ENCODE measurements at regions not wholly inside any gene's neighbourhood (a gene's known extent, or its start where the extent isn't known, plus 50 kb on each side); places are given as distances from the start of the nearest gene placed in this dataset.

GRCh38 chr18:42185486-42185885, 230.5 kb downstream of the PIK3C3 start:
- DNase-seq (ENCODE audit: low spot score) = no peak

GRCh38 chr18:42187611-42188380, 232.8 kb downstream of the PIK3C3 start:
- DNase-seq (ENCODE audit: low spot score) = no peak

GRCh38 chr18:42190643-42191042, 235.6 kb downstream of the PIK3C3 start:
- no peak for DNase-seq (ENCODE audit: low spot score)

GRCh38 chr18:42192251-42193248, 237.5 kb downstream of the PIK3C3 start:
- DNase-seq (ENCODE audit: low spot score) = peak; percentile 50

GRCh38 chr18:42196651-42197050, 241.6 kb downstream of the PIK3C3 start:
- DNase-seq (ENCODE audit: low spot score) = no peak

- DNase-seq (ENCODE audit: low spot score) = no peak
Observed at GRCh38 chr18:42201137-42201536, 246.1 kb downstream of the PIK3C3 start.

GRCh38 chr18:42211201-42211600, 256.2 kb downstream of the PIK3C3 start:
- no peak for DNase-seq (ENCODE audit: low spot score)

- no peak for DNase-seq (ENCODE audit: low spot score)
Observed at GRCh38 chr18:42222557-42222956, 267.5 kb downstream of the PIK3C3 start.

- DNase-seq (ENCODE audit: low spot score) = no peak
Observed at GRCh38 chr18:42228581-42228980, 273.5 kb downstream of the PIK3C3 start.

- no peak for DNase-seq (ENCODE audit: low spot score)
Observed at GRCh38 chr18:42229211-42230210, 274.5 kb downstream of the PIK3C3 start.

- DNase-seq (ENCODE audit: low spot score) = no peak
Observed at GRCh38 chr18:42230636-42231035, 275.6 kb downstream of the PIK3C3 start.

- DNase-seq (ENCODE audit: low spot score) = no peak
Observed at GRCh38 chr18:42231284-42231683, 276.2 kb downstream of the PIK3C3 start.

- no peak for DNase-seq (ENCODE audit: low spot score)
Observed at GRCh38 chr18:42231796-42232195, 276.8 kb downstream of the PIK3C3 start.

- no peak for DNase-seq (ENCODE audit: low spot score)
Observed at GRCh38 chr18:42233908-42234307, 278.9 kb downstream of the PIK3C3 start.

GRCh38 chr18:42242758-42243157, 287.7 kb downstream of the PIK3C3 start:
- no peak for DNase-seq (ENCODE audit: low spot score)

GRCh38 chr18:42245137-42245536, 290.1 kb downstream of the PIK3C3 start:
- DNase-seq (ENCODE audit: low spot score) = no peak

- no peak for DNase-seq (ENCODE audit: low spot score)
Observed at GRCh38 chr18:42255908-42256765, 301.1 kb downstream of the PIK3C3 start.

- no peak for DNase-seq (ENCODE audit: low spot score)
Observed at GRCh38 chr18:42258301-42258965, 303.4 kb downstream of the PIK3C3 start.

GRCh38 chr18:42261731-42262130, 306.7 kb downstream of the PIK3C3 start:
- no peak for DNase-seq (ENCODE audit: low spot score)

- no peak for DNase-seq (ENCODE audit: low spot score)
Observed at GRCh38 chr18:42264497-42264896, 309.5 kb downstream of the PIK3C3 start.
